ENCODE measurements at regions not wholly inside any gene's neighbourhood (a gene's known extent, or its start where the extent isn't known, plus 50 kb on each side); places are given as distances from the start of the nearest gene placed in this dataset.

- no peak for DNase-seq (ENCODE audit: low spot score in 2 of 2, unreplicated experiment in 2 of 2)
- H3K27me3 Mint-ChIP-seq (ENCODE audit: low read depth): no peaks in the 10 kb centered on the region
- H3K4me1 Mint-ChIP-seq: peaks cover 14% of the 10 kb centered on the region
- no peak overlapping the region for H3K27ac Mint-ChIP-seq
- H3K4me3 Mint-ChIP-seq: no peak overlapping the region
- no peak for TF ChIP-seq CTCF (IDR thresholded peaks at IDR 0.05; ENCODE audit: unreplicated experiment)
- H3K36me3 Mint-ChIP-seq: no peaks in the 10 kb centered on the region
- H3K9me3 Mint-ChIP-seq: no peaks in the 10 kb centered on the region
These were observed 592.2 kb downstream of the ADGRL2 start for GRCh38 chr1:82392946-82393345.

DNA sequence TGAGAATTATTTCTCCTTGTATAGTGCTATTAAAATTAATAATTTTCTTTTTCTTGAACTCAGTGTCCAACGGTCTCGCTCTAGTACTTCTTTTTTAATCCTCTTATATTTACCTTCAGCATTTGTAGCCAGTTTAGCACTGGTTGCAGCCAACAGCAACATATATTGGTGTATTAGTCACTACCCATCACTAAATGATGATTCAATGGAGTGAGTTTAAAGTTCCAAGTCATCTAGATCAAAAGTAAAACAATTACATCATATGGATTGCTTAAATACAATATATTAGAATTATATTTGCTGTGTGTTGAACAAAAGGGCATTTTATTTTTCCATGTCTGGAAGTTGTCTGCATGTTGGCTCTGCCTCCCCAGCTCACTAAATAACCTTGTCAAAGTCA, 591.8 kb downstream of the ADGRL2 start:
- Mint-ChIP-seq H3K4me1 (peaks cover 14% of the 10 kb centered on the region), H3K27me3 (ENCODE audit: low read depth) (no peaks in the 10 kb centered on the region), H3K9me3 (no peaks in the 10 kb centered on the region), H3K4me3 (no peak overlapping the region), H3K36me3 (no peaks in the 10 kb centered on the region), H3K27ac (no peak overlapping the region)
- no peak for TF ChIP-seq CTCF (IDR thresholded peaks at IDR 0.05; ENCODE audit: unreplicated experiment)
- no peak for DNase-seq (ENCODE audit: low spot score in 2 of 2, unreplicated experiment in 2 of 2)

- Mint-ChIP-seq H3K36me3 (no peaks in the 10 kb centered on the region), H3K27ac (no peak overlapping the region), H3K9me3 (no peaks in the 10 kb centered on the region), H3K4me1 (peaks cover 22% of the 10 kb centered on the region), H3K27me3 (ENCODE audit: low read depth) (no peaks in the 10 kb centered on the region), H3K4me3 (no peak overlapping the region)
- no peak for DNase-seq (ENCODE audit: low spot score in 2 of 2, unreplicated experiment in 2 of 2)
- no peak for TF ChIP-seq CTCF (IDR thresholded peaks at IDR 0.05; ENCODE audit: unreplicated experiment)
These were observed 591.0 kb downstream of the ADGRL2 start for GRCh38 chr1:82391712-82392111.

DNA sequence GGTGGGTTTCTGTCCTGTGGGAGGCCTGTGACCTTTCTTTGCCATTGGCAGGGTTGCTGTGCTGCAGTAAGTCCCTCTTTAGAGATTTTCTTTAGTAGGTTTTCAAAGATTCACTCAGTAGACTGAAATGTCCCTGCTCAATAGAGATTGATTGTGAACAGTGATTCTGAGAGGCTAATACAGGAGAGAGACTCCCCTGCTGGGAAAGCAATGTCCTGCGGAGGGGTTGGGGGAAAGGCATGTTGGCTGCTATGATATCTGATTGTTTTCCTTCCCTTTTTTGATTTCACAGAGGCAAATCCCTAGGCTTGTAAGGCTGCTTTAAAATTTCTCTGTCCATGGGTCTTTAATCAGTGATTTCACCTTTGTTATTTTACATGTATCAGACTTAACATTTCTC, 589.9 kb downstream of the ADGRL2 start:
- Mint-ChIP-seq H3K4me3 (no peak overlapping the region), H3K9me3 (no peaks in the 10 kb centered on the region), H3K27me3 (ENCODE audit: low read depth) (no peaks in the 10 kb centered on the region), H3K27ac (no peak overlapping the region), H3K4me1 (peaks cover 33% of the 10 kb centered on the region), H3K36me3 (no peaks in the 10 kb centered on the region)
- no peak for TF ChIP-seq CTCF (IDR thresholded peaks at IDR 0.05; ENCODE audit: unreplicated experiment)
- DNase-seq (ENCODE audit: low spot score in 2 of 2, unreplicated experiment in 2 of 2): no peak

- H3K4me1 Mint-ChIP-seq: peaks cover 37% of the 10 kb centered on the region
- no peaks in the 10 kb centered on the region for H3K36me3 Mint-ChIP-seq
- peak; percentile 20 to 45 for DNase-seq (ENCODE audit: low spot score in 2 of 2, unreplicated experiment in 2 of 2)
- H3K4me3 Mint-ChIP-seq: no peak overlapping the region
- H3K9me3 Mint-ChIP-seq: no peaks in the 10 kb centered on the region
- no peak for TF ChIP-seq CTCF (IDR thresholded peaks at IDR 0.05; ENCODE audit: unreplicated experiment)
- H3K27me3 Mint-ChIP-seq (ENCODE audit: low read depth): no peaks in the 10 kb centered on the region
- H3K27ac Mint-ChIP-seq: no peak overlapping the region
These were observed 587.9 kb downstream of the ADGRL2 start for GRCh38 chr1:82388679-82389078.

GRCh38 chr1:82387012-82387366, 586.3 kb downstream of the ADGRL2 start:
- Mint-ChIP-seq H3K36me3 (no peaks in the 10 kb centered on the region), H3K4me3 (no peak overlapping the region), H3K9me3 (no peaks in the 10 kb centered on the region), H3K27me3 (ENCODE audit: low read depth) (no peaks in the 10 kb centered on the region), H3K27ac (no peak overlapping the region), H3K4me1 (peaks cover 37% of the 10 kb centered on the region)
- no peak for TF ChIP-seq CTCF (IDR thresholded peaks at IDR 0.05; ENCODE audit: unreplicated experiment)
- DNase-seq (ENCODE audit: low spot score in 2 of 2, unreplicated experiment in 2 of 2): no peak
